NT2/D1 (cell line): ENCODE measurements at regions not wholly inside any gene's neighbourhood (a gene's known extent, or its start where the extent isn't known, plus 50 kb on each side); places are given as distances from the start of the nearest gene placed in this dataset.

Experiments used
- YY1 ChIP-seq: IDR thresholded peaks from 2 replicates; pipeline ENCODE4 v1.6.1; 2011; ENCODE audit not compliant: insufficient read length, insufficient read depth
- ZNF274 ChIP-seq: IDR thresholded peaks from 2 replicates; pipeline ENCODE4 v1.6.1; 2011; ENCODE audit warnings: mild to moderate bottlenecking, low read depth, low read length

DNA sequence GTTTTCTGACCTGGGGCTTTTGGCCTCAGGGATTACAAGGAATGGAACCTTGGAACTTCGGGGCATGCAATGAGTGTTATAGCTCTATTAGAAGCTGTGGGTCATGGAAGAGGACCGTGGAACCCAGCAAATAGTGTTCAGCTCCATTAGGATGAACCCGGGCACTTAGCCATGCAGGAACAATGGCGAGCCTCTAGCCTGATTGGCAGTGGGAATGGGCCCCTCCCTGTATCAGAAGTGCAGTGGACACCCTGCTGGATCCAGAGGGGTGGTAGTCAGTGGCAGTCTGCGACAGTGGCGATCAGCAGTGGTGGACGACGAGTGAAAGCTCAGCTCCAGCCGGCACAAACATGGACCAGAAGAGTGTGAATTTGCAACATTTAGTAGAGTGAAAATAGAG is 315.4 kb upstream of the TECRL start:
- TF ChIP-seq YY1 (no peak), ZNF274 (no peak)
